Breast epithelium (tissue), 3 donors: ENCODE measurements at regions not wholly inside any gene's neighbourhood (a gene's known extent, or its start where the extent isn't known, plus 50 kb on each side); places are given as distances from the start of the nearest gene placed in this dataset.

Source experiments
- POLR2A ChIP-seq: fragments of 450-650 bp; IDR thresholded peaks from one replicate; pipeline ENCODE4 v1.6.1; 2016; ENCODE audit warnings: antibody characterized with exemption, mild to moderate bottlenecking, moderate library complexity
- TF ChIP-seq, protein P1 (sequence below), 3 donors: fragments of 450-650 bp; IDR thresholded peaks; one replicate each; pipeline ENCODE4 v1.5.1; 2016 to 2017; ENCODE audit warnings: antibody characterized with exemption in 3 of 3, mild to moderate bottlenecking in 3 of 3, moderate library complexity in 3 of 3

- TF ChIP-seq, protein P1, sequence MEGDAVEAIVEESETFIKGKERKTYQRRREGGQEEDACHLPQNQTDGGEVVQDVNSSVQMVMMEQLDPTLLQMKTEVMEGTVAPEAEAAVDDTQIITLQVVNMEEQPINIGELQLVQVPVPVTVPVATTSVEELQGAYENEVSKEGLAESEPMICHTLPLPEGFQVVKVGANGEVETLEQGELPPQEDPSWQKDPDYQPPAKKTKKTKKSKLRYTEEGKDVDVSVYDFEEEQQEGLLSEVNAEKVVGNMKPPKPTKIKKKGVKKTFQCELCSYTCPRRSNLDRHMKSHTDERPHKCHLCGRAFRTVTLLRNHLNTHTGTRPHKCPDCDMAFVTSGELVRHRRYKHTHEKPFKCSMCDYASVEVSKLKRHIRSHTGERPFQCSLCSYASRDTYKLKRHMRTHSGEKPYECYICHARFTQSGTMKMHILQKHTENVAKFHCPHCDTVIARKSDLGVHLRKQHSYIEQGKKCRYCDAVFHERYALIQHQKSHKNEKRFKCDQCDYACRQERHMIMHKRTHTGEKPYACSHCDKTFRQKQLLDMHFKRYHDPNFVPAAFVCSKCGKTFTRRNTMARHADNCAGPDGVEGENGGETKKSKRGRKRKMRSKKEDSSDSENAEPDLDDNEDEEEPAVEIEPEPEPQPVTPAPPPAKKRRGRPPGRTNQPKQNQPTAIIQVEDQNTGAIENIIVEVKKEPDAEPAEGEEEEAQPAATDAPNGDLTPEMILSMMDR (IDR thresholded peaks at IDR 0.05), result no peak
- no peak for TF ChIP-seq POLR2A
Measured at GRCh38 chr14:94923786-94924185, 153.9 kb upstream of the GSC start.
